ENCODE measurements at regions not wholly inside any gene's neighbourhood (a gene's known extent, or its start where the extent isn't known, plus 50 kb on each side); places are given as distances from the start of the nearest gene placed in this dataset.

GRCh38 chr3:176088962-176089383, 1108.3 kb downstream of the TBL1XR1 start:
- ATAC-seq (no peak), DNase-seq (no peak), FAIRE-seq (no peak)
- Histone ChIP-seq H3K36me3 (no peaks in the 10 kb centered on the region), H3K4me3 (no peak overlapping the region), H3K27me3 (no peaks in the 10 kb centered on the region), H3K27ac (no peak overlapping the region), H3K4me1 (no peaks in the 10 kb centered on the region), H3K9me3 (no peaks in the 10 kb centered on the region)
- WGBS, 2 donors: 52 to 62% methylated on average over 3 of the region's 3 CpGs
- intact Hi-C loops (cut with DNase I): no loop called here
- TF ChIP-seq, protein P1, sequence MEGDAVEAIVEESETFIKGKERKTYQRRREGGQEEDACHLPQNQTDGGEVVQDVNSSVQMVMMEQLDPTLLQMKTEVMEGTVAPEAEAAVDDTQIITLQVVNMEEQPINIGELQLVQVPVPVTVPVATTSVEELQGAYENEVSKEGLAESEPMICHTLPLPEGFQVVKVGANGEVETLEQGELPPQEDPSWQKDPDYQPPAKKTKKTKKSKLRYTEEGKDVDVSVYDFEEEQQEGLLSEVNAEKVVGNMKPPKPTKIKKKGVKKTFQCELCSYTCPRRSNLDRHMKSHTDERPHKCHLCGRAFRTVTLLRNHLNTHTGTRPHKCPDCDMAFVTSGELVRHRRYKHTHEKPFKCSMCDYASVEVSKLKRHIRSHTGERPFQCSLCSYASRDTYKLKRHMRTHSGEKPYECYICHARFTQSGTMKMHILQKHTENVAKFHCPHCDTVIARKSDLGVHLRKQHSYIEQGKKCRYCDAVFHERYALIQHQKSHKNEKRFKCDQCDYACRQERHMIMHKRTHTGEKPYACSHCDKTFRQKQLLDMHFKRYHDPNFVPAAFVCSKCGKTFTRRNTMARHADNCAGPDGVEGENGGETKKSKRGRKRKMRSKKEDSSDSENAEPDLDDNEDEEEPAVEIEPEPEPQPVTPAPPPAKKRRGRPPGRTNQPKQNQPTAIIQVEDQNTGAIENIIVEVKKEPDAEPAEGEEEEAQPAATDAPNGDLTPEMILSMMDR (IDR thresholded peaks at IDR 0.05): no peak

GRCh38 chr3:176087066-176087697, 1110.1 kb downstream of the TBL1XR1 start:
- Histone ChIP-seq H3K36me3 (no peaks in the 10 kb centered on the region), H3K4me3 (no peak overlapping the region), H3K27me3 (no peaks in the 10 kb centered on the region), H3K27ac (no peak overlapping the region), H3K4me1 (no peaks in the 10 kb centered on the region), H3K9me3 (no peaks in the 10 kb centered on the region)
- intact Hi-C loops (cut with DNase I): no loop called here
- TF ChIP-seq, protein P1 (IDR thresholded peaks at IDR 0.05): no peak
- DNase-seq: no peak
- FAIRE-seq: no peak
- 52 to 55% methylated on average over 2 of the region's 2 CpGs for WGBS, 2 donors
- no peak for ATAC-seq

DNA sequence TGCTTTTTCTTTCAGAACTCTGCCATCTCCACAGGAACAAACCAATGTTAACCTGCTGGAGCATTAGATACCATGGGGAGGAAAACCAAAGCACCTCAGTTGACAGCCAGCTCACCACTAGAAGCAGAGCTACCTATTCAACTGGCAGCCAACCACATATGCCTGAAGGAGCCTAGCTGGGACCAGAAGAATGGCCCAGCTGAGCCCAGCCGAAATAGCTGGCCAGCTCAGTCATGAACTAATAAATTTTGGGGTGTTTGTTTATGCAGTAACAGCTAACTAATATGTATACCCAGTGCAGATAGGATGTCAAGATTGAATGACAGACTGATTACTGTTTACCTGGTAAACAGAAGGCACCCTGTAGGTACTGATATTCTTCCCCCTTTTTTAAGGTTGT, 1117.5 kb downstream of the TBL1XR1 start:
- FAIRE-seq: no peak
- WGBS, 2 donors: 28 to 37% methylated on average over 1 of the region's 1 CpG
- no peaks in the 10 kb centered on the region for H3K4me1 ChIP-seq
- no peak overlapping the region for H3K4me3 ChIP-seq
- H3K36me3 ChIP-seq: no peaks in the 10 kb centered on the region
- H3K27ac ChIP-seq: no peak overlapping the region
- H3K27me3 ChIP-seq: no peaks in the 10 kb centered on the region
- no peaks in the 10 kb centered on the region for H3K9me3 ChIP-seq
- TF ChIP-seq, protein P1 (IDR thresholded peaks at IDR 0.05): no peak
- no peak for ATAC-seq
- intact Hi-C loops (cut with DNase I): no loop called here
- no peak for DNase-seq

DNA sequence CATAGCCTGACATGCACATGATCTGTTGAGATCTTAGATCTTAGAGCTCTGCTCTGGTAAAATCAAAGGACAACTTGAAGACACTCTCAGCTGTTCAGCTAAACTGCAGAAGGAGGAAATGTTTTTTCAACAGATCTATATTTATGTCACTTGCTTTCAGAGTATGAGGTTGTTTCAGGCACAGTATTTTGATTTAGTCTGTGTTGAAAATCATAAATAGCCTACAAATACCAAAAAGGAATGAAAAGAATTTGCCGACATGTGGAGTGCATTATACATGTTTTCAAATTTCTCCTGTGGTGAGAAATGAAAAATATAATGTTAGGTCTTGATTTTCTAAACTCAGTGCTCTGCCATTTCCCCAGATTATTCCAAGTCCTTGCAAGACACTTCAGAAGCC, 1118.4 kb downstream of the TBL1XR1 start:
- no peaks in the 10 kb centered on the region for H3K36me3 ChIP-seq
- intact Hi-C loops (cut with DNase I): no loop called here
- TF ChIP-seq, protein P1 (IDR thresholded peaks at IDR 0.05): no peak
- H3K27me3 ChIP-seq: no peaks in the 10 kb centered on the region
- no peak for DNase-seq
- H3K4me1 ChIP-seq: no peaks in the 10 kb centered on the region
- no peak for FAIRE-seq
- H3K9me3 ChIP-seq: no peaks in the 10 kb centered on the region
- H3K27ac ChIP-seq: no peak overlapping the region
- no peak overlapping the region for H3K4me3 ChIP-seq
- WGBS, 2 donors: 73 to 86% methylated on average over 1 of the region's 1 CpG
- no peak for ATAC-seq

- no peak for DNase-seq
- TF ChIP-seq, protein P1 (IDR thresholded peaks at IDR 0.05): no peak
Observed at GRCh38 chr3:176075491-176075890, 1121.8 kb downstream of the TBL1XR1 start.

More at GRCh38 chr3:176075491-176075890, 1121.8 kb downstream of the TBL1XR1 start:
- H3K4me3 ChIP-seq: no peak overlapping the region
- WGBS, 2 donors: 41 to 60% methylated on average over 1 of the region's 1 CpG
- no peak overlapping the region for H3K27ac ChIP-seq
- H3K4me1 ChIP-seq: no peaks in the 10 kb centered on the region
- no peaks in the 10 kb centered on the region for H3K9me3 ChIP-seq
- intact Hi-C loops (cut with DNase I): no loop called here
- no peaks in the 10 kb centered on the region for H3K36me3 ChIP-seq
- no peak for ATAC-seq
- no peaks in the 10 kb centered on the region for H3K27me3 ChIP-seq
- no peak for FAIRE-seq
